Brain microvascular endothelial cell (primary cell): ENCODE measurements at regions not wholly inside any gene's neighbourhood (a gene's known extent, or its start where the extent isn't known, plus 50 kb on each side); places are given as distances from the start of the nearest gene placed in this dataset.

ENCODE experiments used
- DNase-seq: peaks from one replicate; pipeline ENCODE4 v3.0.0-alpha.2; 2020
- H3K27ac ChIP-seq: fragments of 250-450 bp; sonication (Bioruptor Pico); 2 replicates; pipeline ENCODE4 v1.5.1; 2020; ENCODE audit warnings: mild to moderate bottlenecking, moderate library complexity
- H3K27me3 ChIP-seq: fragments of 250-450 bp; sonication (Bioruptor Pico); replicated peaks from 2 replicates; pipeline ENCODE4 v1.5.1; 2020; ENCODE audit warnings: mild to moderate bottlenecking
- H3K36me3 ChIP-seq: fragments of 250-450 bp; sonication (Bioruptor Pico); replicated peaks from 2 replicates; pipeline ENCODE4 v1.5.1; 2020; ENCODE audit warnings: mild to moderate bottlenecking
- H3K4me3 ChIP-seq: 2 replicates; pipeline ENCODE4 v1.5.1; 2011; ENCODE audit warnings: low read depth, mild to moderate bottlenecking, control low read depth, low read length, moderate library complexity
- CTCF ChIP-seq: IDR thresholded peaks from 2 replicates; pipeline ENCODE4 v1.5.1; 2011; ENCODE audit warnings: low read depth, mild to moderate bottlenecking, moderate library complexity, low read length, control low read depth, inconsistent platforms; ENCODE audit errors: missing control alignments
- in situ Hi-C: cut with HindIII; loops from 2 replicates; pipeline ENCODE4 v1.10.0; 2017; ENCODE audit warnings: low sequenced_read_pairs, low pct_ligation_motif_present

- no peak for TF ChIP-seq CTCF
- Histone ChIP-seq H3K27me3 (no peaks in the 10 kb centered on the region), H3K36me3 (no peaks in the 10 kb centered on the region), H3K27ac (no peak overlapping the region), H3K4me3 (no peak overlapping the region)
- in situ Hi-C loops = no loop called here
- DNase-seq = peak; percentile 29
These were observed 490.6 kb downstream of the IRS1 start for GRCh38 chr2:226308986-226309385.

- TF ChIP-seq CTCF = no peak
- Histone ChIP-seq H3K27ac (no peak overlapping the region), H3K27me3 (no peaks in the 10 kb centered on the region), H3K36me3 (no peaks in the 10 kb centered on the region), H3K4me3 (no peak overlapping the region)
- in situ Hi-C loops = no loop called here
- no peak for DNase-seq
These were observed 491.3 kb downstream of the IRS1 start for GRCh38 chr2:226308323-226308680.

- Histone ChIP-seq H3K27me3 (no peaks in the 10 kb centered on the region), H3K4me3 (no peak overlapping the region), H3K36me3 (no peaks in the 10 kb centered on the region), H3K27ac (no peak overlapping the region)
- no peak for TF ChIP-seq CTCF
- in situ Hi-C loops = no loop called here
- no peak for DNase-seq
These were observed 491.9 kb downstream of the IRS1 start for GRCh38 chr2:226307487-226308322.

- no peak overlapping the region for H3K4me3 ChIP-seq
- H3K27ac ChIP-seq = no peak overlapping the region
- no peaks in the 10 kb centered on the region for H3K27me3 ChIP-seq
- in situ Hi-C loops = no loop called here
- TF ChIP-seq CTCF = no peak
- no peak for DNase-seq
- no peaks in the 10 kb centered on the region for H3K36me3 ChIP-seq
These were observed 492.7 kb downstream of the IRS1 start for GRCh38 chr2:226306969-226307368.

- DNase-seq = no peak
- in situ Hi-C loops = no loop called here
These were observed 495.3 kb downstream of the IRS1 start for GRCh38 chr2:226304308-226304707.

More at GRCh38 chr2:226304308-226304707, 495.3 kb downstream of the IRS1 start:
- Histone ChIP-seq H3K27ac (no peak overlapping the region), H3K27me3 (no peaks in the 10 kb centered on the region), H3K36me3 (no peaks in the 10 kb centered on the region), H3K4me3 (no peak overlapping the region)
- TF ChIP-seq CTCF = no peak
